CD4-positive, alpha-beta T cell treated with Interleukin-17A for 1 hour (primary cell): ENCODE measurements at regions not wholly inside any gene's neighbourhood (a gene's known extent, or its start where the extent isn't known, plus 50 kb on each side); places are given as distances from the start of the nearest gene placed in this dataset.
"Not testable (repeated sequence)": the region's sequence is repeated elsewhere in the genome, so short reads cannot be mapped to it uniquely, and the experiment has no call there.

Experiments
- DNase-seq: peaks from one replicate; pipeline ENCODE4 v3.0.0-alpha.2; 2020

- DNase-seq = not testable (repeated sequence)
These were observed 121.1 kb upstream of the SESTD1 start for GRCh38 chr2:179385756-179386155.

DNA sequence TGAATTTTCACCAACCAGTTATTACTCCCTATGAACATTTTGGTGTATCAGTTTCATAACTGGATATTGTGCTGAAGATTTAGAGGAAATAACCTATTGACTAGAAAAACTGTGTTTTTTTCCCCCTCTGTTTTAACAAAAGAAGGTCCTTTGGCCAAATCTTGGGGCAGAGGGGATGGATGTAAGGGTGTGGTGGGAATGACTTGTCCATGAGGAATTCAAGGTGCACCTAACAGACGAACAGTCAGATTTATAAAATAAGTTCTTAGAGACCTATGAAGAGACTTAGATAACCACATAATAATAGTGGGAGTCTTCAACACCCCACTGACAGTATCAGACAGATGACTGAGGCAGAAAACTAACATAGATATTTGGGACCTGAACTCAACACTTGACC, 119.3 kb upstream of the SESTD1 start:
- no peak for DNase-seq

GRCh38 chr2:179377296-179377695, 112.7 kb upstream of the SESTD1 start:
- no peak for DNase-seq

GRCh38 chr2:179376881-179377280, 112.2 kb upstream of the SESTD1 start:
- no peak for DNase-seq

DNA sequence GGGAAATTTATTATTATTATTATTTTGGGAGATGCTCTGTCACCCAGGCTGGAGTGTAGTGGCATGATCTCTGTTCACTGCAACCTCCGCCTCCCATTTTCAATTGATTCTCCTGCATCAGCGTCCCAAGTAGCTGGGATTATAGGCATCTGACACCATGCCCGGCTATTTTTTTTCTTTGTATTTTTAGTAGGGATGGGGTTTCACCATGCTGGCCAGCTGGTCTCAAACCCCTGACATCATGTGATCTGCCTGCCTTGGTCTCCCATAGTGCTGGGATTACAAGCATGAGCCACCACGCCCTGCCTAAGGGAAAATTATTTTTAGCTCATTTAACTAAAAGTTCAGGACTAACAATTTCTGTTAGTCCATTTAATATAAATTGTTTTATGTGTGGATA, 109.2 kb upstream of the SESTD1 start:
- DNase-seq = no peak

- not testable (repeated sequence) for DNase-seq
These were observed 100.9 kb upstream of the SESTD1 start for GRCh38 chr2:179365561-179365960.

DNA sequence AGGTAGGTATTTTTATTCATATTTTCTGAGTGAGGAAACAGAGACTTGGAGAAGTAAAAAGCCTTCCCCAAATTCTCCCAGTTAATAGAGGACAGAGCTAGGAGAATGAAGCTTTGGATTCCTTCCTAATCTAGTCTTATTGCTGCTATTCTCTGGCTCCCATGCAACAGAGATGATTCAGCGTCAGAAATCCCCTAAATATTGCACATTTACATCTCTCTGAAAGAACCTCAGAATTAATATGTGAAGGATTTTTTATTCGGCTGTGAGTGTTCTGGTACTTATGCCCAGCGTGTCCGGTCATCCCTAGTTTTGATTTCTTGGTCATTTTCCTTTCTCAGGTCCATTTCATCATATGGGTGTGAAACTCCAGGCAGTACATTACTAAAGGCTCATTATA, 91.2 kb upstream of the SESTD1 start:
- no peak for DNase-seq

GRCh38 chr2:179354739-179355537, 90.3 kb upstream of the SESTD1 start:
- DNase-seq = no peak

- DNase-seq = no peak
These were observed 89.7 kb upstream of the SESTD1 start for GRCh38 chr2:179354296-179354695.

DNA sequence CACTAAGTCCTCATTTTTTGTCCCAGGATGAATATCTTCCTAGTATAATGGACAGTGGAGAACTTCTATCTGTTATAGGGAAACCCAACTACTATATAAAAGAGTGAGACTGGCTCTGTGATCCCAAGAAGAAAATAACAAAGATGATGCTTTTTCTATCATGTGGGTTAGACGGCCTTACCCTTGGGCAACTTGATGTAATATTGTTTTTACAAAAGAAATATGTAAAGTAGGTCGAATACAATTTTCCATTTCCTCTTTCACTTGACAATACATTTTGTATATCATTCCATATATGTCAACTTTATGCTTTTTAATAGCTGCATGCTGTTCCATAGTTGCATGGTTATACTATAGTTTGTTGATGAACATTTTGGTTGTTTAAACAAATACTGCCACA, 87.5 kb upstream of the SESTD1 start:
- DNase-seq = no peak

- DNase-seq = no peak
These were observed 86.4 kb upstream of the SESTD1 start for GRCh38 chr2:179351057-179351456.

GRCh38 chr2:179349670-179350303, 85.2 kb upstream of the SESTD1 start:
- DNase-seq = no peak

DNA sequence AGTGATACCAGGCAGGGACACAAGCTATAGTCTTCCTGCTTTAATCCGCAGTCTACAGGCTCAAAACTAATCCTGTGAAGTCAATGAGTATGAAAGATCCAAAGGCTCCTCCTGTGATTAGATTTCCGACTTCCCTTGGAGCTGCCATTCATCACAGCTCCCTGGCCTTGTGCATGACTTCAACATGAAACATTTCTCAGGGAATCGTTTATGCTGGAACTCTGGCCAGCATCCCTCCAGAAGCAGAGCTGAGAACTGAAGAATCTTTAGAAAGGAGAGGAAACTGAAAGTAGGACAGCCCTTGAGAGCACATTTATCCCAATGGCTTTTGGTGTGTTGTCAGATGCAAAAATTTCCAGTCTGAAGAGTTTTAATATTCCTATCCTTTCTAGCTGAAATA, 84.3 kb upstream of the SESTD1 start:
- no peak for DNase-seq

DNA sequence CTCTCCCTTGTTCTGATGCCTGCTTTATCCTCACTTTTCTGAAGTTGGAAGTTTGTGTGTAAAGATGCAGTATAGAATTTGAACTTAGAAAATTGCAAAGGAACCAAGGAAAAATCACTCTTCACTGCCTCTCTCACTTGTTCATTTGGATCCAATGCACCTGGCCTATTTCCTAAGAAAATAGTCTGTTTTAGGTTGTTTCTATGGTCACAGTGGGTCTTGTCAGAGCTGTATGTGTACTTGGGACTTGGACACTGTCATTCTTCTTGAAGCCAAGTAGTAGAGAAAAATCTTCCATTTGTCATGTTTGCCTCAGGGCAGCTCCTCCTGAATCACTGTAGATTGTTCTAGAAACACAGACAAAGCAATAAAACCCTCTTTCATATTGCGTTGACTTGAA, 80.3 kb upstream of the SESTD1 start:
- no peak for DNase-seq

DNA sequence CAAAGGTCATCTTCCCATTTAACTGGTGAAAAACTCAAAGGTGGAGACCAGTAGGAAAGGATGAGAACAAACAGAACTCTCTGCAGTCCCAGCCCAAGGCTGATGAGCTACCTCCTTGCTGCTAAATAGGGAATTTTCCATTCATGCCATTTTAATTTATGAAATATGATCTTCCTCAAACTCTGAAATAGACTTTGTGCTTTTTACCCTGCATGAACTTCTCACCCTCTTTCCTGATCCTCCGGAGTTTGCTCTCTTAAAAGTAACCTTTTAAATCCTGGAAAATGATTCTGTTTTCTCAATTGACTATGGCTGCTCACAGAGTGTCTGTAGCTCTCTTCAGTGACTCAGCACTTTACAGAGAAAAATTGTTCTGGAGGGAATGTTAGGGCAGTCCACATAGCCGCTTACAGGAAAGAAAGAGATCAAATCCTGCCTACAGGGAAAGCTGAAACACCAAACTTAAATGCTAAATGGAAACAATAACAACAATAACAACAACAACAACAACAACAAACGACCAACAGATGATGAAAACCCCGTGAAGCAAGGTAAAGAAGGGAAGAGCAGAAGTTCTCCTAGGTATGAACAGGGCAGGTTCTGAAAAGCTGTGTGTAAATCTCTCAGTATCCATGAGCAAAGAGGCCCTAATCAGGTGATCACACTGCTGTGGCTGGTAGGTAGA, 79.8 kb upstream of the SESTD1 start:
- no peak for DNase-seq

DNA sequence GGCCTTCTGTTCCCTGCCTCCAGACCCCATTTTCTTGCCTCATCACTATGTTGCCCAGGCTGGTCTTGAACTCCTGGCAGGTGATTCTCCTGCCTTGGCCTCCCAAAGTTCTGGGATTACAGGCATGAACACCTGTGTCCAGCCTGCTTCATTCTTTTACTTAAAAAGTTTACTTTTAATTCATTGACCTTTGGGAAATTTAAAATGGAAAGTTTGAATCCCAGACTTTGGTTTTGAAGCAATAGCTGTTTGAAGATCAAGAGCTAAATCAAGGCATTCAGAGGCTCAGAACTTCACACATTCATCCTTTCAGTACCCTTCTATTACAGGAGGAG, 79.3 kb upstream of the SESTD1 start:
- DNase-seq = no peak

GRCh38 chr2:179341152-179341866, 76.7 kb upstream of the SESTD1 start:
- no peak for DNase-seq

GRCh38 chr2:179340678-179341077, 76.0 kb upstream of the SESTD1 start:
- peak; percentile 7 for DNase-seq

GRCh38 chr2:179338681-179339080, 74.0 kb upstream of the SESTD1 start:
- no peak for DNase-seq

DNA sequence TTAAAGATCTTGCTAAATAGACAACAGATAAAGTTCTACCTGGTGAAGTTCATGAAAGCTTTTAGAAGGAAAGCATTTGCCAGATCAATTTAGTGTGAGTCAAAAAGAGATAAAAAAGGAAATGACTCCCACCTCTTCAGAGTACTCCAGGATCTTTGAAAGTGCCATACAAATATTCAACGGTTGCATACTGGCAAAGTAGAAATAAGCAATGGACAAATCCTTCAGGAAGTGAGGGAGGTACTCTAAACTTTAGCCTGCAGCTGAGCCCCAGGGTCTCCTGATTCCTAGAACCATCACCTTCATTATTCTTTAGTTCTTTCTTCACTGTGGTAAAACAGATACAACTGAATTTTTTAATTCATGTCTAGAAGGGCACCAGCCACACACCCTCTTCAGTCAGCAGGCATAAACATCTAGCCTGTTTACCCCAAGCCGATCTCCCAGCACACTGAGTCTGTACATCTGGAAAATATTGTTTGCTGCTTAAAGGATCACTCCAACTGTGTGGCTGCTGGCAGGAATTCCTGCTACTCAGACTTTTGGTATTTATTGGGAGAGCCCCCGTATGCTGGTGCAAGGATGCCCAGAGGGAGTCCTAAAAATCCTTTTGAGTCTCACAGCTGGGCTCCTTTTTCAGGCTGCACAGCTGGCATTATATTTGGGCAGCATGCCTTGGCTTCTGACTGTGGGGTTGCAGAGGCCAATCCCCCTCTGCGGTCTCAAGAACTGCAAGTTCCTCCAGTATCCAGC, 72.3 kb upstream of the SESTD1 start:
- no peak for DNase-seq

DNA sequence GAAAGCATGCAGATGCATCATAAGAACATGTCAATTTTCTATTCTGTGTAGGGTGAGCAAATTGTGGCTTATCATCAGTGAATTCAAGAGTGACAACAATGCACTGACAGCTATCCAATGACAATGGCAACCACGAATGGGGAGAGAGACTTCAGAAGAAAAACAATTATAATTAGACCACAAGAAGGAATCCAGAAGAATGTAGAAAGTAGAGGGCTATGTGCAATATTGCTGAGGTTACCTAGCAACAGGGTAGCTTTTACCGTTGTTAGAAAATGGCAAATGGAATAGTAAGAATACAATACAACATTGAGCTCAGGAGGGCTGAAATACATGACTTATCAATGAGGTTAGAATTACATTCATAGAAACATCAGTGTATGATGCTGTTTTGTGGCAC, 71.1 kb upstream of the SESTD1 start:
- DNase-seq = no peak

DNA sequence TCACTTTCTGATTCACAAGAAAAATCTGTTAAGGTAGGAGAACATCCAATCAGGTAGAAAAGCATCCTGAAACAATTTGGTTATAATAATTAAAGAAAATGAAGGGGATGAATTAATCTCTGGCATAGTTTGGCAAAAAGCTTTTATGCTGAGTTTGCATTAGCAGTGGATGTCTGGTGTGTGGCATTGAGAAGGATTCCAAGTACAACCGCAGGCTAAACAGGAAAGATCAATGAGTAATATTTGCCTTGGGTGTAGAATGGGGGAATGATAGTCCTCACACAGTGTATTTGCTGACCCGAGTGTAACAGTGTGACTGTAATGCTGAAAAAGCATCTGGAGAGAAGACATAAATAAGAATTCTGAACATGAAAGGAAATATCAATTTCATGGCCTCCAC, 68.3 kb upstream of the SESTD1 start:
- no peak for DNase-seq

- DNase-seq = no peak
These were observed 66.4 kb upstream of the SESTD1 start for GRCh38 chr2:179331061-179331460.
